ENCODE measurements at regions not wholly inside any gene's neighbourhood (a gene's known extent, or its start where the extent isn't known, plus 50 kb on each side); places are given as distances from the start of the nearest gene placed in this dataset.

DNA sequence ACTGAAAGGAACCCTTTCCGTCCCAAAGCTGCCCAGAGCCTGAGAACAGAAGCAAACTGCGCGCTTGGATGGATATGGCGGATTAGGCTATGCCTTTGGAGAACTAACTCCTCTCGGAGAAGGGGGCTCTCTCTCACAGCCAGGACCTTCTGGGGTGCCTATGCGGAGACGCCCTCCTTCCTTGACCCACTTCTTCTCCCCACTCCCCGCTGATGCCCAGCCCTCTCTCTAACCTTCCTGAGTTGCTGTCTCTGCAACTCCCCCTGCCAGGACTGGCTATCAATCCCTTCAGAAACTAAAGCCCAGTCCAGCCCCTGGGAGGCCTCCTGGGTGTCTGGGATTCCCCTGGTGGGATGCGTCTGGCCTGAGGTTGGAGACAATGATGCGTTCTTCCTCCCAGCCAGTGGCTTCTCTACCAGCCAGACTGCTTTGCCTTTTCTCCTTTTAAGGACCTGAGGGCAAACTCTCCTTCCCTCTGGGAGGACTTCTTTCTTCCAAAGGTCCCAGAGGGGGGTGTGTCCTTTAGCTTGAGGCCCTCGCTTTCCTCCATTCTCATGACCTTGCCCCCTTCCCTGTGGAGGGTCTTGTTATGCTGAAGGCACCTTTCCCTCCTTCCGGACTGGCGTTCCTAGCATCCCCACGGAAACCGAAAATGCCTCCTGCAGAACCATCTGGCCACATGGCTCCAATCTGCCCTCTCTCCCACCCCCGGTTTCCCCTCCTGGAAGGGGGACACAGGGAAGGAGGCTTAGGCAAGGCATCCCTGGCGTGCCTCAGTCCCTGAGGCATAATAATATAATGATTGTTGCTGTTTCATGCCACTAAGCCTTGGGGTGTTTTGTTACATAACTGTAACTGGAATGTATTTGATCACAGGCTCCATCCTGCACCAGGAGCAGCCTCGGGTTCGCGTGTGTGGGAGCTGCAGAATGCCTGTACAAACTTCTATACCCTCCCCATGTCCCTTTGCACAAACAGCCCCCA is 63.4 kb upstream of the C15orf39 start:
- TF ChIP-seq, protein P1, sequence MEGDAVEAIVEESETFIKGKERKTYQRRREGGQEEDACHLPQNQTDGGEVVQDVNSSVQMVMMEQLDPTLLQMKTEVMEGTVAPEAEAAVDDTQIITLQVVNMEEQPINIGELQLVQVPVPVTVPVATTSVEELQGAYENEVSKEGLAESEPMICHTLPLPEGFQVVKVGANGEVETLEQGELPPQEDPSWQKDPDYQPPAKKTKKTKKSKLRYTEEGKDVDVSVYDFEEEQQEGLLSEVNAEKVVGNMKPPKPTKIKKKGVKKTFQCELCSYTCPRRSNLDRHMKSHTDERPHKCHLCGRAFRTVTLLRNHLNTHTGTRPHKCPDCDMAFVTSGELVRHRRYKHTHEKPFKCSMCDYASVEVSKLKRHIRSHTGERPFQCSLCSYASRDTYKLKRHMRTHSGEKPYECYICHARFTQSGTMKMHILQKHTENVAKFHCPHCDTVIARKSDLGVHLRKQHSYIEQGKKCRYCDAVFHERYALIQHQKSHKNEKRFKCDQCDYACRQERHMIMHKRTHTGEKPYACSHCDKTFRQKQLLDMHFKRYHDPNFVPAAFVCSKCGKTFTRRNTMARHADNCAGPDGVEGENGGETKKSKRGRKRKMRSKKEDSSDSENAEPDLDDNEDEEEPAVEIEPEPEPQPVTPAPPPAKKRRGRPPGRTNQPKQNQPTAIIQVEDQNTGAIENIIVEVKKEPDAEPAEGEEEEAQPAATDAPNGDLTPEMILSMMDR (IDR thresholded peaks at IDR 0.05; ENCODE audit: extremely low read depth in 1 of 2, insufficient read depth in 1 of 2, low read depth in 1 of 2, low read length in 2 of 2): no peak
- no peak for TF ChIP-seq POLR2AphosphoS5 (IDR thresholded peaks at IDR 0.05; ENCODE audit: insufficient read depth, low read depth, low read length)

Data from endothelial cell of umbilical vein (primary cell).